GM12873 (cell line): ENCODE measurements at regions not wholly inside any gene's neighbourhood (a gene's known extent, or its start where the extent isn't known, plus 50 kb on each side); places are given as distances from the start of the nearest gene placed in this dataset.

Experiments used
- CTCF ChIP-seq: IDR thresholded peaks from 2 replicates; pipeline ENCODE4 v1.5.1; 2012; ENCODE audit warnings: low read depth, mild to moderate bottlenecking, moderate library complexity, low read length, control low read depth; ENCODE audit not compliant: insufficient read depth; ENCODE audit errors: missing control alignments

- no peak for TF ChIP-seq CTCF
Observed at GRCh38 chr10:47059606-47060311, 148.5 kb downstream of the PTPN20 start.

- TF ChIP-seq CTCF = no peak
Observed at GRCh38 chr10:47060356-47060755, 149.1 kb downstream of the PTPN20 start.

- no peak for TF ChIP-seq CTCF
Observed at GRCh38 chr10:47060993-47061500, 149.8 kb downstream of the PTPN20 start.

- no peak for TF ChIP-seq CTCF
Observed at GRCh38 chr10:47061776-47062175, 150.5 kb downstream of the PTPN20 start.

GRCh38 chr10:47062441-47063200, 151.4 kb downstream of the PTPN20 start:
- no peak for TF ChIP-seq CTCF

- TF ChIP-seq CTCF = no peak
Observed at GRCh38 chr10:47063858-47064257, 152.6 kb downstream of the PTPN20 start.

- TF ChIP-seq CTCF = no peak
Observed at GRCh38 chr10:47065903-47066302, 154.7 kb downstream of the PTPN20 start.
